ENCODE measurements at regions not wholly inside any gene's neighbourhood (a gene's known extent, or its start where the extent isn't known, plus 50 kb on each side); places are given as distances from the start of the nearest gene placed in this dataset.

GRCh38 chr2:225122583-225123486 is 80.6 kb upstream of the DOCK10 start:
- peak in 1 of 3 experiments; percentile 33; a peak in 1 of 6 replicates for TF ChIP-seq CTCF (IDR thresholded peaks at IDR 0.05 in 2 of 3, conservative IDR thresholded peaks at IDR 0.05 in 1 of 3; ENCODE audit: insufficient read depth in 2 of 3, low read depth in 1 of 3, low read length in 3 of 3)
- TF ChIP-seq NR1H2 (CRISPR knock-in tag; IDR thresholded peaks at IDR 0.05): no peak
- no peak for TF ChIP-seq TOE1 (IDR thresholded peaks at IDR 0.05; ENCODE audit: borderline replicate concordance)
- no peak for TF ChIP-seq TOE1 (CRISPR knock-in tag; IDR thresholded peaks at IDR 0.05; ENCODE audit: borderline replicate concordance, low read depth)
- TF ChIP-seq RAD21 (CRISPR knock-in tag; conservative IDR thresholded peaks at IDR 0.05 in 1 of 2, IDR thresholded peaks at IDR 0.05 in 1 of 2): peak in 1 of 2 experiments; percentile 54; a peak in 3 of 4 replicates
